ENCODE measurements at regions not wholly inside any gene's neighbourhood (a gene's known extent, or its start where the extent isn't known, plus 50 kb on each side); places are given as distances from the start of the nearest gene placed in this dataset.

- DNase-seq, result no peak
- Histone ChIP-seq H3K9me3 (ENCODE audit: control insufficient read depth, low read length) (no peaks in the 10 kb centered on the region), H3K23ac (ENCODE audit: low read length in 2 of 2) (no peak overlapping the region), H2BK12ac (ENCODE audit: low read length in 2 of 2) (no peak overlapping the region), H2BK120ac (ENCODE audit: low read depth, low read length) (no peak overlapping the region), H3K18ac (ENCODE audit: low read depth in 1 of 2, low read length in 2 of 2) (no peak overlapping the region), H3K4me3 (ENCODE audit: insufficient read depth in 1 of 2, low read depth in 1 of 2, low read length in 2 of 2) (no peak overlapping the region), H2AFZ (ENCODE audit: low read depth, low read length) (no peak overlapping the region), H2AK5ac (ENCODE audit: low read length, severe bottlenecking) (no peak overlapping the region), H2BK15ac (ENCODE audit: low read depth, poor library complexity, severe bottlenecking) (no peak overlapping the region), H3K79me1 (replicated peaks; ENCODE audit: low read length, poor library complexity, severe bottlenecking) (no peaks in the 10 kb centered on the region), H3K36me3 (ENCODE audit: control insufficient read depth in 1 of 2, insufficient read depth in 2 of 2, low read depth in 1 of 2, low read length in 2 of 2) (no peaks in the 10 kb centered on the region), H3K4me1 (ENCODE audit: control insufficient read depth, insufficient read depth, low read depth, low read length) (no peaks in the 10 kb centered on the region), H3K4me2 (ENCODE audit: low read length, poor library complexity, severe bottlenecking) (no peak overlapping the region), H2BK5ac (ENCODE audit: low read depth, low read length, poor library complexity, severe bottlenecking) (no peak overlapping the region), H4K8ac (ENCODE audit: low read length) (no peak overlapping the region), H3K14ac (ENCODE audit: low read length in 2 of 2) (no peak overlapping the region), H3K27ac (ENCODE audit: low read length, poor library complexity, severe bottlenecking) (no peak overlapping the region), H3K4ac (ENCODE audit: low read depth in 1 of 2, low read length in 2 of 2) (no peak overlapping the region), H3K27me3 (ENCODE audit: control insufficient read depth in 1 of 2, insufficient read depth in 1 of 2, low read length in 2 of 2) (peaks cover 0 to 15% of the 10 kb centered on the region in 2 experiments), H4K91ac (ENCODE audit: low read length) (no peak overlapping the region), H3K9ac (ENCODE audit: low read length) (no peak overlapping the region)
- WGBS, result 93% methylated on average over 2 of the region's 2 CpGs
Observed at GRCh38 chr2:176598351-176598750, 329.1 kb downstream of the MTX2 start.

- Histone ChIP-seq H4K8ac (ENCODE audit: low read length) (no peak overlapping the region), H2BK15ac (ENCODE audit: low read depth, poor library complexity, severe bottlenecking) (no peak overlapping the region), H3K4me2 (ENCODE audit: low read length, poor library complexity, severe bottlenecking) (no peak overlapping the region), H2BK120ac (ENCODE audit: low read depth, low read length) (peak overlapping the region; percentile 49), H3K9me3 (ENCODE audit: control insufficient read depth, low read length) (no peaks in the 10 kb centered on the region), H3K4me1 (ENCODE audit: control insufficient read depth, insufficient read depth, low read depth, low read length) (no peaks in the 10 kb centered on the region), H3K14ac (ENCODE audit: low read length in 2 of 2) (no peak overlapping the region), H3K79me1 (replicated peaks; ENCODE audit: low read length, poor library complexity, severe bottlenecking) (no peaks in the 10 kb centered on the region), H3K27me3 (ENCODE audit: control insufficient read depth in 1 of 2, insufficient read depth in 1 of 2, low read length in 2 of 2) (peaks cover 0 to 19% of the 10 kb centered on the region in 2 experiments), H3K4ac (ENCODE audit: low read depth in 1 of 2, low read length in 2 of 2) (no peak overlapping the region), H2BK12ac (ENCODE audit: low read length in 2 of 2) (no peak overlapping the region), H2AK5ac (ENCODE audit: low read length, severe bottlenecking) (no peak overlapping the region), H3K4me3 (ENCODE audit: insufficient read depth in 1 of 2, low read depth in 1 of 2, low read length in 2 of 2) (no peak overlapping the region), H3K9ac (ENCODE audit: low read length) (no peak overlapping the region), H3K18ac (ENCODE audit: low read depth in 1 of 2, low read length in 2 of 2) (no peak overlapping the region), H2BK5ac (ENCODE audit: low read depth, low read length, poor library complexity, severe bottlenecking) (no peak overlapping the region), H4K91ac (ENCODE audit: low read length) (no peak overlapping the region), H3K27ac (ENCODE audit: low read length, poor library complexity, severe bottlenecking) (no peak overlapping the region), H3K23ac (ENCODE audit: low read length in 2 of 2) (no peak overlapping the region), H3K36me3 (ENCODE audit: control insufficient read depth in 1 of 2, insufficient read depth in 2 of 2, low read depth in 1 of 2, low read length in 2 of 2) (no peaks in the 10 kb centered on the region), H2AFZ (ENCODE audit: low read depth, low read length) (no peak overlapping the region)
- WGBS, result 95% methylated on average over 10 of the region's 10 CpGs
- DNase-seq, result no peak
Observed at GRCh38 chr2:176599796-176600485, 330.7 kb downstream of the MTX2 start.

GRCh38 chr2:176601066-176601465 lies 331.8 kb downstream of the MTX2 start:
- no peaks in the 10 kb centered on the region for H3K9me3 ChIP-seq (ENCODE audit: control insufficient read depth, low read length)
- H2BK15ac ChIP-seq (ENCODE audit: low read depth, poor library complexity, severe bottlenecking), result no peak overlapping the region
- H3K27ac ChIP-seq (ENCODE audit: low read length, poor library complexity, severe bottlenecking), result no peak overlapping the region
- no peak overlapping the region for H3K4me2 ChIP-seq (ENCODE audit: low read length, poor library complexity, severe bottlenecking)
- no peak overlapping the region for H2AK5ac ChIP-seq (ENCODE audit: low read length, severe bottlenecking)
- no peaks in the 10 kb centered on the region for H3K4me1 ChIP-seq (ENCODE audit: control insufficient read depth, insufficient read depth, low read depth, low read length)
- H4K8ac ChIP-seq (ENCODE audit: low read length), result no peak overlapping the region
- H4K91ac ChIP-seq (ENCODE audit: low read length), result no peak overlapping the region
- no peak overlapping the region for H3K4me3 ChIP-seq (ENCODE audit: insufficient read depth in 1 of 2, low read depth in 1 of 2, low read length in 2 of 2)
- peaks cover 0 to 19% of the 10 kb centered on the region in 2 experiments for H3K27me3 ChIP-seq (ENCODE audit: control insufficient read depth in 1 of 2, insufficient read depth in 1 of 2, low read length in 2 of 2)
- H2BK5ac ChIP-seq (ENCODE audit: low read depth, low read length, poor library complexity, severe bottlenecking), result no peak overlapping the region
- no peak overlapping the region for H2BK120ac ChIP-seq (ENCODE audit: low read depth, low read length)
- H3K14ac ChIP-seq (ENCODE audit: low read length in 2 of 2), result no peak overlapping the region
- no peak overlapping the region for H2AFZ ChIP-seq (ENCODE audit: low read depth, low read length)
- H3K79me1 ChIP-seq (replicated peaks; ENCODE audit: low read length, poor library complexity, severe bottlenecking), result no peaks in the 10 kb centered on the region
- H2BK12ac ChIP-seq (ENCODE audit: low read length in 2 of 2), result no peak overlapping the region
- H3K9ac ChIP-seq (ENCODE audit: low read length), result no peak overlapping the region
- no peak overlapping the region for H3K23ac ChIP-seq (ENCODE audit: low read length in 2 of 2)
- DNase-seq, result peak; percentile 37
- 8% methylated on average over 2 of the region's 2 CpGs for WGBS
- H3K18ac ChIP-seq (ENCODE audit: low read depth in 1 of 2, low read length in 2 of 2), result no peak overlapping the region
- H3K4ac ChIP-seq (ENCODE audit: low read depth in 1 of 2, low read length in 2 of 2), result no peak overlapping the region
- no peaks in the 10 kb centered on the region for H3K36me3 ChIP-seq (ENCODE audit: control insufficient read depth in 1 of 2, insufficient read depth in 2 of 2, low read depth in 1 of 2, low read length in 2 of 2)

- 92% methylated on average over 1 of the region's 4 CpGs for WGBS
- H2BK5ac ChIP-seq (ENCODE audit: low read depth, low read length, poor library complexity, severe bottlenecking), result no peak overlapping the region
Observed at GRCh38 chr2:176612036-176612435, 342.8 kb downstream of the MTX2 start.

More at GRCh38 chr2:176612036-176612435, 342.8 kb downstream of the MTX2 start:
- no peak overlapping the region for H4K8ac ChIP-seq (ENCODE audit: low read length)
- H2BK120ac ChIP-seq (ENCODE audit: low read depth, low read length), result no peak overlapping the region
- H3K9ac ChIP-seq (ENCODE audit: low read length), result no peak overlapping the region
- no peak overlapping the region for H3K14ac ChIP-seq (ENCODE audit: low read length in 2 of 2)
- no peaks in the 10 kb centered on the region for H3K4me1 ChIP-seq (ENCODE audit: control insufficient read depth, insufficient read depth, low read depth, low read length)
- H3K4me2 ChIP-seq (ENCODE audit: low read length, poor library complexity, severe bottlenecking), result no peak overlapping the region
- H2BK15ac ChIP-seq (ENCODE audit: low read depth, poor library complexity, severe bottlenecking), result no peak overlapping the region
- no peak overlapping the region for H3K27ac ChIP-seq (ENCODE audit: low read length, poor library complexity, severe bottlenecking)
- H2AFZ ChIP-seq (ENCODE audit: low read depth, low read length), result no peak overlapping the region
- H3K79me1 ChIP-seq (replicated peaks; ENCODE audit: low read length, poor library complexity, severe bottlenecking), result no peaks in the 10 kb centered on the region
- H2AK5ac ChIP-seq (ENCODE audit: low read length, severe bottlenecking), result no peak overlapping the region
- DNase-seq, result no peak
- H4K91ac ChIP-seq (ENCODE audit: low read length), result no peak overlapping the region
- no peak overlapping the region for H3K4me3 ChIP-seq (ENCODE audit: insufficient read depth in 1 of 2, low read depth in 1 of 2, low read length in 2 of 2)
- H2BK12ac ChIP-seq (ENCODE audit: low read length in 2 of 2), result no peak overlapping the region
- no peak overlapping the region for H3K18ac ChIP-seq (ENCODE audit: low read depth in 1 of 2, low read length in 2 of 2)
- no peaks in the 10 kb centered on the region for H3K36me3 ChIP-seq (ENCODE audit: control insufficient read depth in 1 of 2, insufficient read depth in 2 of 2, low read depth in 1 of 2, low read length in 2 of 2)
- no peaks in the 10 kb centered on the region for H3K9me3 ChIP-seq (ENCODE audit: control insufficient read depth, low read length)
- H3K4ac ChIP-seq (ENCODE audit: low read depth in 1 of 2, low read length in 2 of 2), result no peak overlapping the region
- no peak overlapping the region for H3K23ac ChIP-seq (ENCODE audit: low read length in 2 of 2)
- no peaks in the 10 kb centered on the region for H3K27me3 ChIP-seq (ENCODE audit: control insufficient read depth in 1 of 2, insufficient read depth in 1 of 2, low read length in 2 of 2)
